ENCODE measurements at regions not wholly inside any gene's neighbourhood (a gene's known extent, or its start where the extent isn't known, plus 50 kb on each side); places are given as distances from the start of the nearest gene placed in this dataset.

GRCh38 chr14:50039120-50039517 lies 77.3 kb downstream of the VCPKMT start (continued):
- TF ChIP-seq CHD7 (IDR thresholded peaks at IDR 0.05; ENCODE audit: insufficient replicate concordance, low read length): no peak
- TF ChIP-seq YY1 (IDR thresholded peaks at IDR 0.05; ENCODE audit: low read depth, low read length): no peak
- TF ChIP-seq RBBP5 (IDR thresholded peaks at IDR 0.05; ENCODE audit: borderline replicate concordance, low read depth, low read length): no peak
- TF ChIP-seq SIRT6 (IDR thresholded peaks at IDR 0.05; ENCODE audit: low read length): no peak
- no peak for TF ChIP-seq RNF2 (IDR thresholded peaks at IDR 0.05; ENCODE audit: borderline replicate concordance, low read depth, low read length, missing control alignments, poor library complexity, severe bottlenecking)
- no peak for TF ChIP-seq EZH2 (IDR thresholded peaks at IDR 0.05; ENCODE audit: low read depth, low read length, severe bottlenecking)
- no peak for TF ChIP-seq POU5F1 (IDR thresholded peaks at IDR 0.05; ENCODE audit: low read depth, low read length)
- no peak for TF ChIP-seq CBX8 (IDR thresholded peaks at IDR 0.05; ENCODE audit: borderline replicate concordance, low read depth, low read length)
- TF ChIP-seq HDAC2 (IDR thresholded peaks at IDR 0.05; ENCODE audit: borderline replicate concordance in 1 of 2, low read depth in 2 of 2, low read length in 2 of 2): no peak
- no peak for TF ChIP-seq EP300 (IDR thresholded peaks at IDR 0.05; ENCODE audit: borderline replicate concordance in 1 of 2, low read depth in 2 of 2, low read length in 2 of 2)
- TF ChIP-seq TBP (IDR thresholded peaks at IDR 0.05; ENCODE audit: low read depth, low read length): no peak

All from H1 (cell line).